ENCODE measurements at regions not wholly inside any gene's neighbourhood (a gene's known extent, or its start where the extent isn't known, plus 50 kb on each side); places are given as distances from the start of the nearest gene placed in this dataset.

DNA sequence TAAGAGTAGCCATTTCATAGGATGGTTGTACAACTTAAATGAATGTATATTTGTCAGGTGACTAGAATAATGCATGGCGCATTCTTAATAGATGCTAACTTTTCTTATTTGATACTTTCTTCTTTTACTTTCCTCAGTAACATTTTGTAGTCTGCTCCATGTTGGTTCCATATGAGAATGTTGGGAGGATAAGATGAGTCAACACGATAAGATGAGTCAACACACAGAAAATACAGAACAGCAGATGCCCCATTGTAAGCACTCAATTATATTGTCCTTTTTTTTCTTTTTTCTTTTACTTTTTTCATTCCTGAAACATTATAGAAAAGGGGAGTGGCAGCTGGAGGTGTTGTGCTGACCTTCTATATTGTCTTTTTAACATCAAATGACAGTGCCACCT, 92.3 kb upstream of the SPATA31C2 start:
- TF ChIP-seq, protein P1, sequence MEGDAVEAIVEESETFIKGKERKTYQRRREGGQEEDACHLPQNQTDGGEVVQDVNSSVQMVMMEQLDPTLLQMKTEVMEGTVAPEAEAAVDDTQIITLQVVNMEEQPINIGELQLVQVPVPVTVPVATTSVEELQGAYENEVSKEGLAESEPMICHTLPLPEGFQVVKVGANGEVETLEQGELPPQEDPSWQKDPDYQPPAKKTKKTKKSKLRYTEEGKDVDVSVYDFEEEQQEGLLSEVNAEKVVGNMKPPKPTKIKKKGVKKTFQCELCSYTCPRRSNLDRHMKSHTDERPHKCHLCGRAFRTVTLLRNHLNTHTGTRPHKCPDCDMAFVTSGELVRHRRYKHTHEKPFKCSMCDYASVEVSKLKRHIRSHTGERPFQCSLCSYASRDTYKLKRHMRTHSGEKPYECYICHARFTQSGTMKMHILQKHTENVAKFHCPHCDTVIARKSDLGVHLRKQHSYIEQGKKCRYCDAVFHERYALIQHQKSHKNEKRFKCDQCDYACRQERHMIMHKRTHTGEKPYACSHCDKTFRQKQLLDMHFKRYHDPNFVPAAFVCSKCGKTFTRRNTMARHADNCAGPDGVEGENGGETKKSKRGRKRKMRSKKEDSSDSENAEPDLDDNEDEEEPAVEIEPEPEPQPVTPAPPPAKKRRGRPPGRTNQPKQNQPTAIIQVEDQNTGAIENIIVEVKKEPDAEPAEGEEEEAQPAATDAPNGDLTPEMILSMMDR (IDR thresholded peaks at IDR 0.05; ENCODE audit: unreplicated experiment) = no peak

DNA sequence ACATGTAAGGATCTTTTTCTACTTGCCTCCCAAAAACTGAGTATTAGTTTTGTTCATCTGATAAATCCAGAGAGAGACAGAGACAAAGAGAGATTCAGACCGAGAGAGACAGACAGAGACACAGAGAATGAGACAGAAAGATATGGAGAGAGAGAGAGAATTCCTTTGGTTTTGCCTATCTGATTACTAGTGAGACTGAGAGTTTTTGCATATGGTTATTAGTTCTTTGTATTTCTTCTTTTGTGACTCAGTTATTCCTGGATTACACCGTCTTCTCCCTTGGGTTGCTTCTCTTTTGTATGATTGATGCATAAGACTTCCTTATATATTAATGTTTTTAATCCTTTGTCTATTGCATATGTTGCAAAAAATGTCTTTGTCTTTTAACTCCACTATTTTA, 91.2 kb upstream of the SPATA31C2 start:
- H3K36me3 Mint-ChIP-seq (ENCODE audit: insufficient read depth) = no peaks in the 10 kb centered on the region
- no peaks in the 10 kb centered on the region for H3K9me3 Mint-ChIP-seq (ENCODE audit: low read depth)
- no peaks in the 10 kb centered on the region for H3K27me3 Mint-ChIP-seq
- no peaks in the 10 kb centered on the region for H3K4me1 Mint-ChIP-seq (ENCODE audit: low read depth)
- no peak overlapping the region for H3K4me3 Mint-ChIP-seq (ENCODE audit: low read depth)
- DNase-seq (ENCODE audit: low spot score, unreplicated experiment) = no peak
- no peak overlapping the region for H3K27ac Mint-ChIP-seq
- TF ChIP-seq, protein P1 (IDR thresholded peaks at IDR 0.05; ENCODE audit: unreplicated experiment) = no peak

More for the DNA sequence above, 92.3 kb upstream of the SPATA31C2 start:
- Mint-ChIP-seq H3K36me3 (ENCODE audit: insufficient read depth) (no peaks in the 10 kb centered on the region), H3K27ac (no peak overlapping the region), H3K4me1 (ENCODE audit: low read depth) (no peaks in the 10 kb centered on the region), H3K9me3 (ENCODE audit: low read depth) (no peaks in the 10 kb centered on the region), H3K4me3 (ENCODE audit: low read depth) (no peak overlapping the region), H3K27me3 (no peaks in the 10 kb centered on the region)
- no peak for DNase-seq (ENCODE audit: low spot score, unreplicated experiment)

DNA sequence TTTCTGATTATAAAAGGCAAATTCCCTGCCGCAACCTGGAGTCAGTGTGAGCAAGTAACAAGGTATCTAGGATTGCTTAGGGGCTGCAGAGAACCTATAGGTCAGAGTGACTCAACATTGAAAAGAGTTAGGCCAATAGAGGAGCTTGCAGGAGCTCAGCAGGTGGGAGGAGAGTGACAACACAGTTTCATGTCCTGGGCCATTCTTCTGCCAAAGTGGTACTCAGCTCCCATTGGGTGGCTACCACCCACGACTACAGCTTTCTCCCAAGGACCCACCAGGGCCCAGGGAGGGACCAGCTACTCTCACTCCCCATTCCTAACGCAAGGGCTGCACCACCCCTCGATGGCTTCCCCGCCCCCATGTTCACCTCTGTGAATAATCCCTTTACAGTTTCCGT, 86.7 kb upstream of the SPATA31C2 start:
- Mint-ChIP-seq H3K4me3 (ENCODE audit: low read depth) (no peak overlapping the region), H3K36me3 (ENCODE audit: insufficient read depth) (no peaks in the 10 kb centered on the region), H3K27me3 (no peaks in the 10 kb centered on the region), H3K4me1 (ENCODE audit: low read depth) (peaks cover 3% of the 10 kb centered on the region), H3K9me3 (ENCODE audit: low read depth) (no peaks in the 10 kb centered on the region), H3K27ac (no peak overlapping the region)
- no peak for DNase-seq (ENCODE audit: low spot score, unreplicated experiment)
- TF ChIP-seq, protein P1 (IDR thresholded peaks at IDR 0.05; ENCODE audit: unreplicated experiment) = no peak

DNA sequence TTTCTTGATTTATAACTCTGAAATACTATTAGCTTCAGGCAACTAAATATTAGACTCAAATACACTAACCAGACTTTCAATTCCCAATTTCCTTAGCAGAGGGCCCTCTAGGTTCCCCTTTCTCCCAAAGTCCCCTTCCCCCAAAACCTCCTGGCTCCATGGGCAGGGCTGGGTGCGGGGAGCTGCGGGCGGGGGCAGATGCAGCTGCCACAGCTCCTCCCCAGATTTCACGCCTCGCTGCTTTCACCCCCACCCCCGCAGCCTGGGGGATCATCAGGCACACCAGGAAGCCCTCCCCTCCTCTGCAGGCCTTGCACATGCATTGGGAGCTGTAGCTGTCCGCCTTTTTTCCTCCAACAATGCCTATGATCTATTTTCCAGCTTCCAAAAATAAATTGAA, 82.8 kb upstream of the SPATA31C2 start:
- H3K4me3 Mint-ChIP-seq (ENCODE audit: low read depth) = no peak overlapping the region
- no peak for DNase-seq (ENCODE audit: low spot score, unreplicated experiment)
- no peaks in the 10 kb centered on the region for H3K9me3 Mint-ChIP-seq (ENCODE audit: low read depth)
- H3K4me1 Mint-ChIP-seq (ENCODE audit: low read depth) = peaks cover 3% of the 10 kb centered on the region
- no peak overlapping the region for H3K27ac Mint-ChIP-seq
- TF ChIP-seq, protein P1 (IDR thresholded peaks at IDR 0.05; ENCODE audit: unreplicated experiment) = no peak
- no peaks in the 10 kb centered on the region for H3K36me3 Mint-ChIP-seq (ENCODE audit: insufficient read depth)
- H3K27me3 Mint-ChIP-seq = no peaks in the 10 kb centered on the region

DNA sequence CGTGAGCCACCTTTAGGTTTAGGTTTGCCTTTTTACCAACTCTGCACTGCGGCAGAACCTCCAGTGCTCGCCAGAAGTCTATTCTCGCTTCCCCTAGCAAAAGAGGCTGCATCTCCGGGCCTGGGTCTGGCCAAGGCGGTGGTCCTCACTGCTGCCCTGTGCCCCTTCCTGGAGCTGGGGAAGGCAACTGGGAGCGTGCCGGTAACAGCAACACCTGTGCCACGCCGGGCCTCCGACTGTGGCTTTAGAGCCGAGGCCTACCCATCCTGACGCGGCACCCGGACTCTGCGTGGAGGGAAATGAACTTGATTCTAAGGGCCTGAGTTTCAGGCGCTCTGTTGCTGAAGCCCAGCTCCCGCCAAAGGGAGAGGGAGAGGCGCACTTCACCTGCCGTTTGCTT, 82.4 kb upstream of the SPATA31C2 start:
- H3K36me3 Mint-ChIP-seq (ENCODE audit: insufficient read depth) = no peaks in the 10 kb centered on the region
- TF ChIP-seq, protein P1 (IDR thresholded peaks at IDR 0.05; ENCODE audit: unreplicated experiment) = no peak
- no peak overlapping the region for H3K27ac Mint-ChIP-seq
- no peak overlapping the region for H3K4me3 Mint-ChIP-seq (ENCODE audit: low read depth)
- no peaks in the 10 kb centered on the region for H3K27me3 Mint-ChIP-seq
- peaks cover 3% of the 10 kb centered on the region for H3K4me1 Mint-ChIP-seq (ENCODE audit: low read depth)
- H3K9me3 Mint-ChIP-seq (ENCODE audit: low read depth) = no peaks in the 10 kb centered on the region
- DNase-seq (ENCODE audit: low spot score, unreplicated experiment) = no peak
